ENCODE measurements at regions not wholly inside any gene's neighbourhood (a gene's known extent, or its start where the extent isn't known, plus 50 kb on each side); places are given as distances from the start of the nearest gene placed in this dataset.

DNA sequence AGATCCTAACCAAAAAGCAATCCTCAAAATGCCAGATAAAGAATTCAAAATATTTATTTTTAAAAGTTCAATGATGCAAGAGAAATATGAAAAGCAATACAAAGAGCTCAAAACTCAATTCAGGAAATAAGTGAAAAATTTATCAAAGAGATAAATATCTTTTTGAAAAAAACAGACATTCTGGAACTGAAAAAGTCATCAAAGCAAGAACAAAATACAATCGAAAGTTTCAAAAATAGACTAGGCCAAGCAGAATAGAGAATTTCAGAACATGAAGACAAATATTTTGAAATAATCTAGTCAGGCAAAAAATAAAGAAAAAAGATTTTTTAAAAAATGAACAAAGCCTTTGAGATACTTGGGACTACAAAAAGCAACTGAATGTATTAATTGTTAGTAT lies 83.4 kb upstream of the STT3B start:
- TF ChIP-seq, protein P1, sequence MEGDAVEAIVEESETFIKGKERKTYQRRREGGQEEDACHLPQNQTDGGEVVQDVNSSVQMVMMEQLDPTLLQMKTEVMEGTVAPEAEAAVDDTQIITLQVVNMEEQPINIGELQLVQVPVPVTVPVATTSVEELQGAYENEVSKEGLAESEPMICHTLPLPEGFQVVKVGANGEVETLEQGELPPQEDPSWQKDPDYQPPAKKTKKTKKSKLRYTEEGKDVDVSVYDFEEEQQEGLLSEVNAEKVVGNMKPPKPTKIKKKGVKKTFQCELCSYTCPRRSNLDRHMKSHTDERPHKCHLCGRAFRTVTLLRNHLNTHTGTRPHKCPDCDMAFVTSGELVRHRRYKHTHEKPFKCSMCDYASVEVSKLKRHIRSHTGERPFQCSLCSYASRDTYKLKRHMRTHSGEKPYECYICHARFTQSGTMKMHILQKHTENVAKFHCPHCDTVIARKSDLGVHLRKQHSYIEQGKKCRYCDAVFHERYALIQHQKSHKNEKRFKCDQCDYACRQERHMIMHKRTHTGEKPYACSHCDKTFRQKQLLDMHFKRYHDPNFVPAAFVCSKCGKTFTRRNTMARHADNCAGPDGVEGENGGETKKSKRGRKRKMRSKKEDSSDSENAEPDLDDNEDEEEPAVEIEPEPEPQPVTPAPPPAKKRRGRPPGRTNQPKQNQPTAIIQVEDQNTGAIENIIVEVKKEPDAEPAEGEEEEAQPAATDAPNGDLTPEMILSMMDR (IDR thresholded peaks at IDR 0.05) = no peak
- no peak for TF ChIP-seq POLR2A (IDR thresholded peaks at IDR 0.05)
